Ovary (tissue), 3 donors: ENCODE measurements at regions not wholly inside any gene's neighbourhood (a gene's known extent, or its start where the extent isn't known, plus 50 kb on each side); places are given as distances from the start of the nearest gene placed in this dataset.

Experiments used
- EP300 ChIP-seq: sonication (generic); formaldehyde crosslinking; IDR thresholded peaks from one replicate; pipeline ENCODE4 v1.6.1; 2017; ENCODE audit warnings: antibody characterized with exemption
- TF ChIP-seq, protein P1 (sequence below), 3 donors: fragments of 450-650 bp in 2 of 3; fragments of 200-600 bp in 1 of 3; IDR thresholded peaks; one replicate each; pipeline versions ENCODE4 v1.5.1 to v1.8.0; 2016 to 2022; ENCODE audit warnings: antibody characterized with exemption in 3 of 3, mild to moderate bottlenecking in 1 of 3
- donor health status: DM: no; HTN: no; CAD: no.

DNA sequence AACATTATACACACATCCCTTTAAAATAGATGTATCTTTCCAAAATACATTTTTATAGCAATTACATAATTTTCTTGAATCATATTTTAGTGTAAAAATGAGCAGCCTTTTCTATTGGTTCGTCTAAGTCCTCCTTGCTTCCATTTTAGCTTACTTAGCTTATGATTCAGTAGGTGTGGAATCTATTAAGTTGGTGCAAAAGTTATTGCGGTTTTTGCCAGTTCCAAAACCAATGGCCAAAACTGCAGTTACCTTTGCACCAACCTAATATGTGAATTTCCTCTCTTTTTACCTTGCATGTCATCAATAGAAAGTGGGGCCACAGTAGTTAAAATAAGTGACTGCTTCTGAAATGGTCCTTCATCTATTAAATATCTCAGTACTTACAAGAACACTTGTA, 279.0 kb downstream of the OTUD1 start:
- TF ChIP-seq EP300 = no peak
- TF ChIP-seq, protein P1, sequence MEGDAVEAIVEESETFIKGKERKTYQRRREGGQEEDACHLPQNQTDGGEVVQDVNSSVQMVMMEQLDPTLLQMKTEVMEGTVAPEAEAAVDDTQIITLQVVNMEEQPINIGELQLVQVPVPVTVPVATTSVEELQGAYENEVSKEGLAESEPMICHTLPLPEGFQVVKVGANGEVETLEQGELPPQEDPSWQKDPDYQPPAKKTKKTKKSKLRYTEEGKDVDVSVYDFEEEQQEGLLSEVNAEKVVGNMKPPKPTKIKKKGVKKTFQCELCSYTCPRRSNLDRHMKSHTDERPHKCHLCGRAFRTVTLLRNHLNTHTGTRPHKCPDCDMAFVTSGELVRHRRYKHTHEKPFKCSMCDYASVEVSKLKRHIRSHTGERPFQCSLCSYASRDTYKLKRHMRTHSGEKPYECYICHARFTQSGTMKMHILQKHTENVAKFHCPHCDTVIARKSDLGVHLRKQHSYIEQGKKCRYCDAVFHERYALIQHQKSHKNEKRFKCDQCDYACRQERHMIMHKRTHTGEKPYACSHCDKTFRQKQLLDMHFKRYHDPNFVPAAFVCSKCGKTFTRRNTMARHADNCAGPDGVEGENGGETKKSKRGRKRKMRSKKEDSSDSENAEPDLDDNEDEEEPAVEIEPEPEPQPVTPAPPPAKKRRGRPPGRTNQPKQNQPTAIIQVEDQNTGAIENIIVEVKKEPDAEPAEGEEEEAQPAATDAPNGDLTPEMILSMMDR (IDR thresholded peaks at IDR 0.05) = no peak
